NOMO-1 (cell line): ENCODE measurements at regions not wholly inside any gene's neighbourhood (a gene's known extent, or its start where the extent isn't known, plus 50 kb on each side); places are given as distances from the start of the nearest gene placed in this dataset.
"Not testable (repeated sequence)": the region's sequence is repeated elsewhere in the genome, so short reads cannot be mapped to it uniquely, and the experiment has no call there.

Source experiments
- DNase-seq, 2 experiments: peaks; one replicate each; lab custom pipeline; 2025; ENCODE audit not compliant: unreplicated experiment in 2 of 2; lab: John Stamatoyannopoulos, UW

DNA sequence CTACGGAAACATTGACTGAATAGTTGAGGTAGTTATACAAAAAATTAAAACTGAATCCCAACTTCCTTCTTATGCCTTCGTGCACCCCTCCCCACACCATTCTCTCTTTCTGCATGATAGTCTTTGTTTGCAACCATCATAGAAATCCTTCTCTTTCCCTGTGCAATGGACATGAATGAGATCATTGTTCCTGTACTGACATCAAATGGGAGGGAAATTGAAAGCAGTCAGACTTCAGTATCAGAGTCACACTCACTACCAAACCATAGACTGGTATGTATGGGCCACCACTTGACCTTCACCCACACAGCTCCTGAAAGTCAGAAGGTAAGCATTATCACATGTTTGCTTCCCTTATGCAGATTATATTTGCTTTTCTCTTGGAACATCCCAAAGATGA, 782.8 kb downstream of the BCL11A start:
- no peak for DNase-seq

DNA sequence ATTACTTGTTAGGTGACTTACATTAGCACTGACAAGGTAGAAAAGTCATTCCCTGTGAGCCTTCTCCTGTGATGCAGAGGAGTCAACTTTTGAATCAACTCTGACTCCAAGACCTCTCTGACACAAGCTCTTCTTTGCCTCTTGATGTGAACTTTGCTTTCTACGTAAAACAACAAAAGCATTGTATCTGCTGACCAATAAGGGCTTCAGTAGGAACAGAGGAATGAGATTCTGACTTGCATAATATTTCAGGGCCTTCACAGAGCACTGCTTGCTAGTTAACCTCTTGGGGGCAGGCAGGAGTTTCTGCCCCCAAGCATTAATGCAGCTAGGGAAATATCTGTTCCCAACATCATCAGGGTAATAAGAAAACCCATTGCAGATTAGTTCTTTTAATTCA, 791.5 kb downstream of the BCL11A start:
- no peak for DNase-seq

DNA sequence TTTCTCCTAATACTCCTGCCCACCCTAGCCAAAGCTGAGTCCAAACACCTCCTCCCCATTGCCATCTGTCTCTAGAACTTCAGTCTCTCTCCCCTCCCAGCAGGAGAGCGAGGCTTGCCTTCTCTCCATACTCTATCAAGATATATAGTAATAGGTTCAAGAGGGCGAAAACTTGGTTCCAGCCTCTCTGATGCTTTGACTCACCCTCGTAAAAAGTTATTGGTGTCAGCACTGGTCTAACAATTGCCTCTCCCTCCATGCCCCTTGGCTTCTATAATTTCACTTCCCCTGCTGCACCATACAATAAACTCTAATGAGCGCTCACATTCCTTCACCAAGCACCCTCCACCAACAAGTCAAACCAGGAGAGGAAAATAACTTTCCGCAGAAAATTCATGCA, 797.3 kb downstream of the BCL11A start:
- peak; percentile 27 to 54 for DNase-seq

DNA sequence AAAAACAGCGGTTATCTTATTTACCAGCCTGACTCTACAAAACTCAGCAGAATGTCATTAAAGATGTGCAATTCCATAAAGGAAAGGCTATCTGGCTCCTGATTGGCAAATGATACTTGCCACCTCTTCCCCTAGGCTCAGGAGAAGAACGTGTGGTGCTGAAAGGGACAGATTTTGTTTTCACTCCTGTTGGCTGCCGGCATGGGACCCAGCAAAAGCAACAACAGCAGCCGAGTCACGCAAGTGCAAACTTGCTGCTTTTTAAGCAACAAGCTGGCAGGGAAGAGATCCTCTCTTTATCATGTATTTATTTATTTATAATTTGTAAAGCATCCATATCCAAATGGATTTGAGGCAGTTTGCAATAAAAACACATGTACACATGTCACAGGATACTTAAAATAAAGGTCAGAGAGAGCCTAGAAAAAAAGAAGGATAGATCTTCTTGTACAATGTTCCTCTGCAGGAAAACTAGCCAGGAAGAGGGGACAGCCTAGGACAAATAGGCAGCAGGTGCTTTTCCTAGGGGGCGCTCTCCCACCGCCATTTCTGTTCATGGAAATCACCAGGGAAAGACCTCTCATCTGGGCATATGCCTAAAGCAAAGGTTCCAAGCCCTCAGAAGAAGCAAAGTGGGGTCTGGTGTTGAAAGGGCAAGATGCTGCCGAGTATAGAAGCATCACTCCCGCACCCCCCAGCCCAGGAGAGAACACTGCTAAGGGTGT, 799.3 kb downstream of the BCL11A start:
- DNase-seq, result no peak

DNA sequence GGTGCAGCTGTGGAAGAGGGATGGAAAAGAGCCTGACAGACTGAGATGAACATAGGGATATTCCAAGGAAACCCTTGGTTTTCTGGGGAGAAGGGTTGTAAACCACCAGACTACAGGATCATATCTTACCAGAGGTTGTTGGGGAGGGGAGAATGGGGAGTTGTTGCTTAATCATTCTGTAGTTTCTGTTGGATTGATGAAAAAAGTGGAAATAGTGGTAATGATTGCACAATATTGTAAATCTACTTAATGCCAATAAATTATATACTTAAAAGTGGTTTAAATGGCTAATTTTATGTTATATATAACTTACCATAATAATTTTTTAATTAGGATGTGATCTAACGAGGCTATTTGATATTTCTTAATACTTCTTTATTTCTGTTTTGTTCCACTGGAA, 800.9 kb downstream of the BCL11A start:
- DNase-seq, result peak; percentile 16 to 27

DNA sequence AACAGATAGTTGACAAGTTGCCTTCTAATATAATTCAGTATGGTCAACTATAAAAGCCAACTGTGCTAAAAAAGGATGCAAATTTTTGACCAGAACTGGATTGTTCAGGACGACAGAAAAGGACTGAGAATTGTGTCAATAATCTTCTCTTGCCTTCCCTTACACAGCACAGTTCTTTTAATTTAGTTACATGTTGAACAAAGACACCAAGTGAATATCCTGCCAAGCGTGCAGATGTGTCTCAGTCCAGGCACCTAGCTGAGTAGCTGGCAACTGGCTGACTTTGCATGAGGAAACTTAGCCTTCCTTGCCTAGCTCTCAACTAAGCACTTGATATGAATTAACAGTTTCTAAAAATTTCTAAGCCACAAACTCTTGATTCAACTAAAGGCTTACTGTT, 801.4 kb downstream of the BCL11A start:
- DNase-seq, result no peak

DNA sequence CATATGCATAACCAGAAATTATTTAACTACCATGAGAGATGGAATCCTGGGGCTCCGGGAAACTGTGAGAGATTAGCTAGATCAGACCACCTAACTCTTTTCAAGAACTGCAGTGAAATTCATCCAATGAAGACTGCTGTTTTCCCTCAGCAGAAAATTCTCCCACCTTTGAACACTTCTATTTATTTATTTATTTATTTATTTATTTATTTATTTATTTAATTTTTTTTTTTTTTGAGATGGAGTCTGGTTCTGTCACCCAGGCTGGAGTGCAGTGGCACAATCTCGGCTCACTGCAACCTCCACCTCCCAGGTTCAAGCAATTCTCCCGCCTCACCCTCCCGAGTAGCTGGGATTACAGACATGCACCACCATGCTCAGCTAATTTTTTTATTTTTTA, 802.2 kb downstream of the BCL11A start:
- DNase-seq, result not testable (repeated sequence)

DNA sequence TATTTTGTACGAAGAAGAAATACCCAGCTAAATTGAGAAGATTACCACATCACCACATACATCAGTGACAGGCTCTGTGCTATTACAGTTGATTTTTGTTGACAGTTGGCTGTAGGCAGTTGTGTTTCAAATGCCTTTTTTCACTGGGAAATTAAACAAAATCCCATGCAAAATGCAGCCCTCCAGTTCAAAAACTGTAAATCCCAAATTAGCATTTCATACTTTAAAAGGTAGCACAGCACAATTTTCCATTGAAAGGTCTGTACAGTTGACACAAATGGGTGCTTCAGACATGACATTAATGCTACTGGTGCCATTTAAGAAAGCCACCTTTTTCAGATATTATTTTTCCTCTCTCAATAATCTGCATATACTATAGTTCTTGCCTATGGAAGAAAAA, 807.2 kb downstream of the BCL11A start:
- DNase-seq, result no peak

DNA sequence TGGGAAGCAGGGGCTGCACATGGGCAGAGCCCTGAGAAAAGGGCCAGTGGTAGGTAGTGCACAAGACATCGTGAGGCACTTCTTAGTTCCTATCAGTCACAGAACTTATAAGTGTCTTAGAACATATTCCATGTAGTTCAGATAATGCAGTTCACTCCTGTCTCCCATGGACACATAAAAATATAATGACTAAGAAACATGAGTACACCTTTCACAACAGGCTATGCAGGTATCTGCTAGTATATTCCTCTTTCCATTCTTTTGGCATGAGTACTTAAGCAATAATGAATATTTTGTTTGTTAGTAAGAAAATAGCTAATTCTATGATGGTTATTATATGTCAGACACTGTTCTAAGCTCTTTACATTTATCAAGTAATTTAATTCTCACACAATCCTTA, 808.4 kb downstream of the BCL11A start:
- no peak for DNase-seq

DNA sequence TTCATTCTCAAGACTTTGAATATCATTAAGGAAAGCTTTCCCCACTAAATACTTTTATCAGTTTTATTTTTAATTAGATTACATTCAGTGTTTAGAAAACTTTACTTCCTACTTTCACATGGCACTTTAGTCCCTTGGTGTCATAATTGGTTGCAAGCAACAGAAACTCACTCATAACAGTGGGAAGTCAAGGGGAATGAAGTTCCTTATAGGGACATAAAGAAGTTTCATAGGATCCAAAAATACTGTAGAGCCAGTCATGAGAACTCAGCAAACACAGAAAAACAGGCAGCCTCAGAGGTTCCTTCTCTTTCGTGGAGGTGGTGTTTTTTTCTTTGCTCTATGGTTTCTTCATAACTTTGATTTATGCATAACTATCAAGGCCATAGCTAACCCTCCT, 809.0 kb downstream of the BCL11A start:
- peak in 1 of 2 experiments; percentile 53 for DNase-seq

DNA sequence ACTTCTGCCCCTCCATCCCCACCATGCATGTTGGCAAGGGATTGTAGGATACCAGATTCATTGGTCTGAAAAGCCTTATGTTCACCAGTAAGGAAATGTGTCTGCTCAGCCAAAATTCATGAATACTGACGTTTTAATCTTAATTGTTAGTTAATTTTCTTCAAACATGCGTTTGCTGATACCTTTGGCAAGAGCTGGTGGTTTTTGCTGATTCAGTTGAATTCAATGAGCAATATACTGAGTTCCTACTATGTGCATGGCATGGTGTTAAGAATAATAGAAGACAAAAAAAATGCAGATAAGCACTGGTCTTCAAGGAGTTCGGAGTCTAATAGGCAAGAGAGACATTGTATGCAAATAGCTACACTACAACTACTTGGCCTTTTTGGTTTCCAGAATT, 811.6 kb downstream of the BCL11A start:
- DNase-seq, result no peak

DNA sequence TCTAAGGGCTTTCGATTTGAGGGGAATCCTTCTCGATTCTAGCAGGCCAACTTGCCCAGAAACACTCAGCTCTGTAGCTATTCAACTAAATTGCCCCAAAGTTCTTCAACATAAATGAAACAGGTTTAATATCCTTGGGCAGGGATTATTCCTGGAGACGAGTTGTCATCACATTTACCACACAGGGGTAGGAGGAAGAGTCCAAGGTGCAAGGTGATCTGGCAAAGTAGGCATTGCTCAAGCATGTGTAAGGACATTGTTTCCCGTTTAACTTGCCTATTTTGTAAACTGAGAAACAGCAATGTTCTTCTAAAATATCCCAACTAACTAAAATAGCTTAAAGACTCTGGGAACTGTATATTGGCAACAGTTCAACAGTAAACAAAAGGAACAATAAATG, 814.3 kb downstream of the BCL11A start:
- DNase-seq, result no peak

DNA sequence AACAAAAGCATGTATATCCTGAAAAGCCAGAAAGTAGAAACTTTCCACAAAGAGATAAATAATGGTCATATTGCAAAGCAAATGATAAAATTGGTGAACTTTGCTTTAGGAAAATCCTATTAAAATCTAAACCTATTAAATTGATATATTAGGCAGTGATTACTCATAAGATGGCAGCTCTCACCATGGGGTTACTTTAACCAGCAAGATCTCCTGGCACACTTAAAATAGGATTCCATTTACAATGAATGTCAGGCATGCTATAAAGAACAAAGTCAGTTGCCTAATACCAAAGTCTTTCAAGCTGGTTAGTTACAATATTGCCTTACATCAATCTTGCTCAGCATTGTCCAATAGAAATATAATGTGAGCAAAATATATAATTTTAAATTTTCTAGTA, 816.2 kb downstream of the BCL11A start:
- no peak for DNase-seq

DNA sequence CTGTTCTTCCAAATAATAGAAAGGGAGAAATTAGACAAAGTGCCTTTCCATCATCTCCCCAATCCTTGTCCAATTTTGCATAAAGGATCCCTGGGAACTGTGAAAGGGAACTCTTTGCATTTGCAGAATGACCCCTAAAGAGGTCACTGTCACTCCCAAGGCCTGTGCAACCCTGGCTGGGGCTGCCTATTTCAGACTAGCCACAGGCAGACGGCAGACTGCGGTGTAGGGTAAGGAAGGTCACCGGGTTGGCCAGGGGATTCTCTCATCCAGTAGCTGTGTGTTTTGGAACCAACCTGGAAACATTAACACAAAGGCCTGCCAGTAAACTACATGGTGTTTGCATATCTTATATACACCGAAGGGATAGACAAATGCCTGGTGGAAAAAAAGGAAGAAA, 818.7 kb downstream of the BCL11A start:
- no peak for DNase-seq

DNA sequence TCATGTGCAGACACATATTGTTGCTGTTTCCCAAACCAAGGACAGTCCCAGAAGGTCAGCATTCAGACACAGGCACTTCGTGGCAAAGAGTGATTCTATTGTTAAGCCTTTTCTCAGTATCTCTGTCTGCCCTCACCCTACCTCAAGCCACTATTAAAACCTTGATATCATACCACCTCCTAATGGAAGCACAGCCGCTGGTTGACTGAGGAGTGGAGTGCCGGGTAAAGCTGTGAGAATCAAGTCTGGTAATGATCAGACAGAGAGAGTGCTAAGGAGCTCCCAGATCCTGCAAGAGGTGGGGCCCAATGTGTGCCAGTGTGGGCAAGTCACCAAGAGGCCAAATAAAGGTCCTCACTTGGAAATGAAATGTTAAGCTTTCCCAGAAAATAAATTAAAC, 819.5 kb downstream of the BCL11A start:
- DNase-seq, result no peak

DNA sequence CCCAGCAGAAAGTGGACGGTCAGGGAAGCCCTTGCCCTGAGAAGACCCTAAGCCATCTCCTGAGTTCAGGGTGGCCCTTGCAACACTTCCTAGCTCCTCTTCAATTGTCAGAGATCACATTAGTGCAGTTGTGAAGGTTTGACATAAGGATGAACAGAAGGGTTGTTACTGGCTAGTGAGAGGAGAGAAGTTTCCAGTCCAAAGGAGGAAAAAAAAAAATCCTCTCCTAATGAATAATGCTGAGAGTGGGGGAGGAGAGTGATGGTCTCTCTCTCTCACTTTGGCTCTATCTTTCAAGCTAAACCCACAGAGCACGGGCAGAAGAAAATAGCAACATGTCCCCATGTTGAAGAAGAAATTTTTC, 819.9 kb downstream of the BCL11A start:
- no peak for DNase-seq

DNA sequence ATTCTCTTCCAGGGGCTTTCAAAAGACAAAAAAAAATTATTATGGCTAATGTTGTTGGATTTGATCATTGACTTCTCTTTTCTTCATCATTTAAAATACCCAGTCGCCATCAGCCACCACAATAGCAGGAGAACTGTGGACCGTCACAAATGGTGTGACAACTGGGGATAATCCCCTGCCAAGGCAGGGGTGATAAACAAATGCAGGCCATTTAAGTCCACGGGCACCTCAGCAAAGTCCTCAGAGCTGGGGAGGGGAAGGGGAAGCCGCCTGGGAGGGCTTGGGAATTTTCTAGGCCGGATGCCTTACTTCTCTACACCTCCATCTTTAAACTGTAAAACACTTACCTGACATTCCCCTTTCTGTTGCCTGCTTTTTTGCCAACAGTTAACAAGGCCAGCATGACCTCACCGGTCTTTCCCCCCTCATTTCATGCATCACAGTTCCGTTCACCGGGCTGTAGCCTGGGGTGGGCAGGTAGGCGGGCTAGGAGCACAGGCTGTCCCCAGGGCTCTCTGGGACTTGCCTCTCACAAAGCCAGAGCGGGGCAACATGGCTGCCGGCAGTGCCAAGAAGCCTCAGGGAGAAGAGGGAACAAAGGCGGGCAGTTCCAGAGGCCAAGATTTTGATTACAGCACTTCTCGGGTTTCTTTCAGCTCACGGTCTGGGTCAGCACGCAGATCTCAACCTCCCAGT, 820.4 kb downstream of the BCL11A start:
- DNase-seq, result no peak

DNA sequence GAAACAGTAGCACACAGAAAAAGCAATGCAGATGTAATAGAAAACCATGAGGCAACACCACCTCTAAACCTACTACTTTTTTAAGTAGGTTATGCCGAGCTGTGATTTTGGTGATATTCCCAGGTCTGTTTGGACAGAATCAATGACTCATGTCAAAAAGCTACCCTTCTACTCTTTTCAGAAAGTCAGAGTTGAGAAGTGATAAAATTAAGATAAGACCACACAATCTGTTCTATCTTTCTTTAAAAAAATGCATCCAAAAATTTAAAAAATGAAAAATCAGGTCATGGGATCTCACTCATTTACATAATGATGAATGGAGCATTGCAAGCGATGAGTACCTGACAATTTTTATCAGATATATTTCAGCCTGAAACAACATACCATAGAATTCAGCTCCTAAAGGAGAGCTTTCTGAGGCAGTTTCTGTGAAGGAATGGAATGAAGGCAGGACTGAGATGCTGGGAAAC, 826.3 kb downstream of the BCL11A start:
- DNase-seq, result no peak

DNA sequence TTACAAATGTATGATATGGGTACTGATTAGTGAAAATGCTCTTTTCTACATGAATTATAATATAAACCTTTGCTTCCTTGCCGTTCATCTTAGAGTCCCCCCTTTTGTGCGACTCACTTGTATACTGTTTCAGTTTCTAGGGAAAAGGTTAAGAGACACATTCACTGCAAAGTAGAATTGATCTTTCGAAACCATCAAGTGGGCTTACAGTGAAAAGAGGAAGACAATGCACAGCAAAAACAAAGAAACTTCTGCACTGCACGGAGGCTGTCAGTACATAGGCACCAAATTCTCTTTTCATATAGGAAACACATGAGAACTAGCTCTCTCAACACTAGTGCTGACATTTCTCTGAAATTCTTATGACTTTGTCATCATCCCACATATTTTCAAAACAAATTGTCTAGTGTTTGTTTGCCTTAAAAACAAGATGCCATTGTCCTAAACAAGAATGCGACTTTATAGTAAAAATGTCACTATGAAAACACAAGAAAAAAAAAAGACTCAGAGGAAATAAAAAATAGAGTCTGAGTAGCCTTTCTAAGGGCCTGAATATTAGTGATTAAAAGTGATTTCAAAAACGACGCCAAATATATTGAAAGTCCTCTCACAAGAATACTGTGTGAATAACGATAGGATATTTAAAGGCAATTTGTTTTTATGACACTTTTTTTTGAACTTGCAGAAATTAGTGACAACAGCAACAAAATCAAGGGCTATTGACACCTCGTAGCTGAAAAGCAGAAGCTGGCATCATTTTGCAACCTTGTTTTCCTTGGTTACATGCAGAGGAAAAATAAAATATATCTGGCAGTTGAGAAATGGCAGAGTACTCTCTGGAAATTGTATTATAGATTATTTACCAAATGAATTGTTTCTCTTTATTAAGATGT, 827.0 kb downstream of the BCL11A start:
- DNase-seq, result peak; percentile 54 to 94

DNA sequence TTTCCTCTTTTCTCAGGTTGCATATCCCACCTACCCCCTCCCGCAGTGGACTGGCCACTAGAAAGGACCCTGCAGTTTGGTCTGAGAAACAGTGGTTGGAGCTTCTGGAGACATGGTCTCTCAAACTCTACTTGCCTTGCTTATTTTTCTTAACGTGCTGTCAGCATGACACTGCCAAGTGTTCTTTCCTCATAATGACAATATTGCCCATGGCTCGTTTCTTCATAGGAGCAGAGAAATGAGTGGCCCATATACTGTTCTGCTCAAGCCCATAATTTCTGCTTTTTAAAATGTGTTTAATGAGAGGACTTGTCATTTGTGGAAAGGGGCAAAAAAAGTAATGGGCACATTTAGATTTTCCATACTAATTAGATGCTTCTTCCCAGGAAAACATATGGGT, 828.7 kb downstream of the BCL11A start:
- peak in 1 of 2 experiments; percentile 8 for DNase-seq

DNA sequence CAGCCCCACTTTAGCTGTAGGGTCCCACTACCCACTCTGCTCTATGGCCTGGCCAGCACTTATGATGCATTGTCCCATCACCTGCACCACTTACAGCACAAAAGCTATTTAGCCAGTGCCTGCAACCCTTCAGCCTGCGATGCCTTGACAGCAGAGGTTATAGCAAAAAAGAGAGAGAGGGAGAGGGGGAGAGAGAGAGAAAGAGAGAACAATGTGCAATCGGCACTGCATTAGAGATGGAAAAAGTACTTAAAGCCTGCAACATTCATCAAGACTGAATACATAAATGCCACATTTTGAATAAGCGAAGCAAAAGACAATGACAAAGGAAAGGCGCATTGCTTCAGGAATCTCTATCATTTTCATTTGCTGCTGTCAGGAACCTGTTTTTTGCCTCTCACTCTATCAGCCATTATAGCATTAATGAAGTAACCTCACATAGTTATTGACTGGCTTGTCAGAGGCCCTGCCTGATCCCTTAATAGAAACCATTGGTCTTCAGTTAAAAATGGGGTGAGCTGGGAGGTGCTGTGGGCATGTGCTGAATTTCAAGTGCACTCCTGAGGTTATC, 833.1 kb downstream of the BCL11A start:
- no peak for DNase-seq
